Osteocyte (in vitro differentiated cells): ENCODE measurements at regions not wholly inside any gene's neighbourhood (a gene's known extent, or its start where the extent isn't known, plus 50 kb on each side); places are given as distances from the start of the nearest gene placed in this dataset.
A peak's percentile ranks its signal among the peaks of the same experiment; 100 is the strongest.

Experiments
- DNase-seq: peaks from one replicate; pipeline ENCODE4 v3.0.0; 2021; ENCODE audit warnings: mixed read lengths; ENCODE audit not compliant: unreplicated experiment; ENCODE audit errors: extremely low spot score
- H3K27ac Mint-ChIP-seq: one replicate; pipeline ENCODE4 v1.8.0; 2021; ENCODE audit warnings: mild to moderate bottlenecking, mixed read lengths; ENCODE audit not compliant: unreplicated experiment
- H3K27me3 Mint-ChIP-seq: one replicate; pipeline ENCODE4 v1.8.0; 2021; ENCODE audit warnings: mixed read lengths; ENCODE audit not compliant: unreplicated experiment
- H3K36me3 Mint-ChIP-seq: one replicate; pipeline ENCODE4 v1.8.0; 2021; ENCODE audit warnings: mixed read lengths; ENCODE audit not compliant: unreplicated experiment
- H3K4me1 Mint-ChIP-seq: one replicate; pipeline ENCODE4 v1.8.0; 2021; ENCODE audit warnings: mixed read lengths; ENCODE audit not compliant: unreplicated experiment
- H3K4me3 Mint-ChIP-seq: one replicate; pipeline ENCODE4 v1.8.0; 2021; ENCODE audit warnings: mild to moderate bottlenecking, moderate library complexity, mixed read lengths; ENCODE audit not compliant: unreplicated experiment
- H3K9me3 Mint-ChIP-seq: one replicate; pipeline ENCODE4 v1.8.0; 2021; ENCODE audit warnings: mixed read lengths; ENCODE audit not compliant: unreplicated experiment
- TF ChIP-seq, protein P1 (sequence below): fragments of 200-600 bp; sonication (generic); IDR thresholded peaks from 2 replicates; pipeline ENCODE4 v1.5.0; 2021; ENCODE audit warnings: antibody characterized with exemption, mild to moderate bottlenecking, moderate library complexity

DNA sequence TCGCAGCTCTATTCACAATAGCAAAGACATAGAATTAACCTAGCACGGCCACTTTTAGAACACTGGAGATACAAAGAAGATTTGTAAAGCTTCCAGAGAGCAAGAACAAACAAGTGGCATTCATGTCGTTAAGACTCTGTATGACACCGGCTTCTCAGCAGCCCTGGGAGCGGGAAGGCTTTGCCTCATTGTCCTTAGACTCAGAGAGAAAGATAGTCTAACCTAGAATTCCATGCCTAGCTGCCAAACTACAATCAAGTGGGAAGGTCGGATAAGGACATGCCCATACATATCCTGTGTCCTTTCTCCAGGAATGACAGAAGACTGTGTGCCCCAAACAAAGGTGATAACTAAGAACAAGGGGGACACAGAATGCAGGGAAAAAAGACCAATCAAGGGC lies 1038.3 kb downstream of the BCL11B start:
- TF ChIP-seq, protein P1, sequence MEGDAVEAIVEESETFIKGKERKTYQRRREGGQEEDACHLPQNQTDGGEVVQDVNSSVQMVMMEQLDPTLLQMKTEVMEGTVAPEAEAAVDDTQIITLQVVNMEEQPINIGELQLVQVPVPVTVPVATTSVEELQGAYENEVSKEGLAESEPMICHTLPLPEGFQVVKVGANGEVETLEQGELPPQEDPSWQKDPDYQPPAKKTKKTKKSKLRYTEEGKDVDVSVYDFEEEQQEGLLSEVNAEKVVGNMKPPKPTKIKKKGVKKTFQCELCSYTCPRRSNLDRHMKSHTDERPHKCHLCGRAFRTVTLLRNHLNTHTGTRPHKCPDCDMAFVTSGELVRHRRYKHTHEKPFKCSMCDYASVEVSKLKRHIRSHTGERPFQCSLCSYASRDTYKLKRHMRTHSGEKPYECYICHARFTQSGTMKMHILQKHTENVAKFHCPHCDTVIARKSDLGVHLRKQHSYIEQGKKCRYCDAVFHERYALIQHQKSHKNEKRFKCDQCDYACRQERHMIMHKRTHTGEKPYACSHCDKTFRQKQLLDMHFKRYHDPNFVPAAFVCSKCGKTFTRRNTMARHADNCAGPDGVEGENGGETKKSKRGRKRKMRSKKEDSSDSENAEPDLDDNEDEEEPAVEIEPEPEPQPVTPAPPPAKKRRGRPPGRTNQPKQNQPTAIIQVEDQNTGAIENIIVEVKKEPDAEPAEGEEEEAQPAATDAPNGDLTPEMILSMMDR, result no peak
- Mint-ChIP-seq H3K9me3 (peaks cover 41% of the 10 kb centered on the region), H3K4me1 (no peaks in the 10 kb centered on the region), H3K4me3 (no peak overlapping the region), H3K36me3 (no peaks in the 10 kb centered on the region), H3K27me3 (no peaks in the 10 kb centered on the region), H3K27ac (no peak overlapping the region)
- DNase-seq, result peak; percentile 34

DNA sequence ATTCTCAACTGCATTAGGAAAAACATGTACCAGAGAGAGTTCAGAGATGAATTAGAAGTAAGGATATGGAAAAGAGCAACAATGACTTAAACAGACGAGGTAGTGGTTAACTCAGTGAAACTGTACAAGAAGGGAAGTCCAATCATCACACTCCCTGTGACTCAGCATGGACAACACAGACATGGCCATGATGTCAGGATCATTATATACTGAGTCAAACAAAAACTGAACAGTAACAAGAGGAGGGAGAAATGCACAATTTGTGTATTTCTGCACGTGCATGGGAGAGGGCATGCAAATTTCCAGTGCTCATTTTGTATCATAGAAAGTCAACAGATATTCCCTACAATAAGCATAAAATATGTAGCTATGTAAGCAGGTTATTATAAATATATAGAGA lies 1037.8 kb downstream of the BCL11B start:
- Mint-ChIP-seq H3K9me3 (peaks cover 44% of the 10 kb centered on the region), H3K36me3 (no peaks in the 10 kb centered on the region), H3K27ac (no peak overlapping the region), H3K4me3 (no peak overlapping the region), H3K4me1 (no peaks in the 10 kb centered on the region), H3K27me3 (no peaks in the 10 kb centered on the region)
- no peak for DNase-seq
- TF ChIP-seq, protein P1, result no peak

DNA sequence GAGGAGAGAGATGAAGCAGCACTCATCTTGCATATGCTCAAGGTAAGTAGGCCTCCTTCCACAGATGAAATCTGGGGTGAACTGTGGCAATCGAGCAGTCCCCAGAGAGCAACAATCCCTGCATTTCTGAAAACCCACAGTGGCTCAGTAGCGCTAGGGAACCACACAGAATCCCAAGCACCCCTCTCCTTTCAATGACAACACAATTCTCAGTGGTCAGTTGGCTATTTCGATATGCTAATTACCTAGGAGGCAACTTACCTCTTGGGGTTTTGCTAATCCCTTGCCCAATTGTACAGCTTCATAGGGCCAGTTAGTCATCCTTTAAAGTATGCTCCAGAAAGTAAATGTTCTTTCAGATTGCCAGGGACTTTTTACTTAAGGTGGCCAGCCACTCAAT lies 1035.7 kb downstream of the BCL11B start:
- Mint-ChIP-seq H3K36me3 (no peaks in the 10 kb centered on the region), H3K27me3 (no peaks in the 10 kb centered on the region)

DNA sequence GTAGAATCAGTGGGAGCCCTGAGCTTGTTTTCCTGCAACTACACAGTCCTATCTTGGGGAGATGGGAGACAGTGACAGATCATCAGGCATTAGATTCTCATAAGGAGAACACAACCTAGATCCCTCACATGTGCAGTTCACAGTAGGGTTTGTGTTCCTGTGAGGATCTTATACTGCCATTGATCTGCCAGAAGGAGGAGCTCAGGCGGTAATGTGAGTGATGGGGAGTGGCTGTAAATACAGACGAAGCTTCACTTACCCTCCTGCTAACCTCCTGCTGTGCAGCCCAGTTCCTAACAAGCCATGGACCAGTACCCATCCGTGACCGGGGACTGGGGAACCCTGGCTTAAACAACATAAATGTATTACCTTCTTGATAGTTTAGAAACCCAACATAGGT lies 1034.1 kb downstream of the BCL11B start:
- Mint-ChIP-seq H3K27me3 (no peaks in the 10 kb centered on the region), H3K9me3 (peaks cover 46% of the 10 kb centered on the region), H3K27ac (no peak overlapping the region), H3K4me3 (no peak overlapping the region), H3K4me1 (no peaks in the 10 kb centered on the region), H3K36me3 (no peaks in the 10 kb centered on the region)
- DNase-seq, result no peak
- TF ChIP-seq, protein P1, result no peak

More for the DNA sequence above, 1035.7 kb downstream of the BCL11B start:
- H3K4me1 Mint-ChIP-seq, result no peaks in the 10 kb centered on the region
- H3K9me3 Mint-ChIP-seq, result peaks cover 35% of the 10 kb centered on the region
- peak; percentile 10 for DNase-seq
- no peak overlapping the region for H3K27ac Mint-ChIP-seq
- TF ChIP-seq, protein P1, result no peak
- H3K4me3 Mint-ChIP-seq, result no peak overlapping the region

DNA sequence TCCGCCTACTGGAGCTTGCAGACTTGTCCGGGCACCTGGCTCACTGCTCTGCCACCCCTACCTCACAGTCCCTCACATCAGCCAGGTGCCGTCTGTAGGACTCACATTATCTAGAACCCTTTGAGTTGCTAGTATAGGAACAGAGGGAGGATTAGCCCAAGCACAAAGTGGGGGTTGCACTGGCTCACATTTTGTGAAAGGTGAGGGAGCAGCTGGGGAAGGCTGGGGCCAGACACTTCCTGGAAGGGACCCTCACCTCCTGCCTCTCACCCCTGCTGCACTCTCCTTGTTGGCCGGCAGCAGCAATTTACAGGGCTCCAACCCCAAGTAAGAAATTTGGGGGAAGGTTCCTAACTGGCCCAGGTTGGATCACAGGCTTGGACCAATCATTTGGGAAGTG lies 1031.6 kb downstream of the BCL11B start:
- Mint-ChIP-seq H3K4me3 (no peak overlapping the region), H3K27me3 (no peaks in the 10 kb centered on the region), H3K36me3 (no peaks in the 10 kb centered on the region), H3K27ac (no peak overlapping the region), H3K9me3 (peaks cover 33% of the 10 kb centered on the region), H3K4me1 (no peaks in the 10 kb centered on the region)
- no peak for DNase-seq
- TF ChIP-seq, protein P1, result no peak
